ENCODE measurements at regions not wholly inside any gene's neighbourhood (a gene's known extent, or its start where the extent isn't known, plus 50 kb on each side); places are given as distances from the start of the nearest gene placed in this dataset.

- TF ChIP-seq CTCF (IDR thresholded peaks at IDR 0.05; ENCODE audit: low read depth, low read length) (no peak), MAX (IDR thresholded peaks at IDR 0.05; ENCODE audit: low read depth, low read length) (no peak)
These were observed 204.2 kb upstream of the TBC1D5 start for GRCh38 chr3:17946619-17947018.

All from NB4 (cell line).